NCI-H1436 treated with DMSO at 0.1 percent for 48 hours (cell line): ENCODE measurements at regions not wholly inside any gene's neighbourhood (a gene's known extent, or its start where the extent isn't known, plus 50 kb on each side); places are given as distances from the start of the nearest gene placed in this dataset.

Source experiments
- DNase-seq: peaks from one replicate; lab custom pipeline; 2025; lab: John Stamatoyannopoulos, UW

DNA sequence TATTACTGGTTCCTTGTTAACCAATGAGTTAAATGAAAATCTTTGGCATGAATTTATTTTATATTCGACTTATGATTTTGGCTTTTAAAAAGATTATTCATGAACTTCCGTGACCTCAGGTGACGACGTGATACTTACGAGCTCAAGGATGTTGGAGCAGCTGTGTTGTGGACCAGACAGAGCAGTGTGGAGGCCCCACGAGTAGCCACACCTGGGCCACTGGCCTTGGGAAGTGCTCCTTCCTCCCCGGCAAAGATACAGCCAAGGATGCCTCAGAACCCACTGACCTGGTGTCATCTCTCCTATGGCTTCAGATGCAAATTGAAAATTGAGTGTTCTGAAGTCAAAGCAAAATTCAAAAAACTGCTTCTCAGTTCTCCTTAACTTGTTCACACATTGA, 147.5 kb upstream of the PPP2R2D start:
- DNase-seq: no peak

GRCh38 chr10:131755200-131755599, 145.6 kb upstream of the PPP2R2D start:
- DNase-seq: no peak

GRCh38 chr10:131757285-131758058, 143.3 kb upstream of the PPP2R2D start:
- DNase-seq: no peak

GRCh38 chr10:131758062-131758938, 142.5 kb upstream of the PPP2R2D start:
- no peak for DNase-seq

DNA sequence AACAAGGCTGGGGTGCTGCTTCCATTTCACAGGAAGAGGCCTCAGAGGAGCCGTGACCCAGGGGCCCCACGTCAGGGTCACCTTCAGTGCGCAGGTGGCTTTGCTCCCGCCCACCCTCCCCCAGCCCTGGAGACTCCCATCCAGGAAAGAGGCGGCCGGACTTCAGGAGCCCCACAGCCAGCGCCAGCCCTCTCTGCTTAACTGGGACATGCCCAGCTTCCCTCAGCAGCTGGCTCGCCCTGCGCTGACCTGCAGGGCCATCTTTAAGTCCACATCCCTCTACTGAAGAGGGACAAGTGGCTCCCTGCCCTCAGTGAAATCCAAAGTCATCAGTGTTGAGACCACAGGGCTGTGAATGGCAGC, 141.9 kb upstream of the PPP2R2D start:
- no peak for DNase-seq

DNA sequence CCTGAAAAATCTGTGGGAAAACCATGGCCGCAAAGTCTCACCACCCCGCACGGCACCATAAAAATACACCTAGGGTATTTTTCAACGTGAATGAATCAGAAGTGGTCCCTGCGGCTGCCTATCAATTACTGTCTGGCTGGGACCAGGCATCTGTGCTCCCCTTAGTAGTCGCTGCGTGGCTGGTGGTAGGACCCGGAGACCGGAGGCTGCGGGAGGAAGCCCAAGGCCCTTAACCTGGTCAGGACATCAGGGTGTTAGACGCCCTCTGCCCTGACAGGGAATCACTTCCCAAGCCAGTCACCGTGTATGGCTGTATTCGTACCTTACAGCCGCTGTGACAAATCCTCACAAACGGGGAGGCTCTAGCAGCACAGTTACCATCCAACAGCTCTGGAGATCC, 141.5 kb upstream of the PPP2R2D start:
- DNase-seq: no peak

DNA sequence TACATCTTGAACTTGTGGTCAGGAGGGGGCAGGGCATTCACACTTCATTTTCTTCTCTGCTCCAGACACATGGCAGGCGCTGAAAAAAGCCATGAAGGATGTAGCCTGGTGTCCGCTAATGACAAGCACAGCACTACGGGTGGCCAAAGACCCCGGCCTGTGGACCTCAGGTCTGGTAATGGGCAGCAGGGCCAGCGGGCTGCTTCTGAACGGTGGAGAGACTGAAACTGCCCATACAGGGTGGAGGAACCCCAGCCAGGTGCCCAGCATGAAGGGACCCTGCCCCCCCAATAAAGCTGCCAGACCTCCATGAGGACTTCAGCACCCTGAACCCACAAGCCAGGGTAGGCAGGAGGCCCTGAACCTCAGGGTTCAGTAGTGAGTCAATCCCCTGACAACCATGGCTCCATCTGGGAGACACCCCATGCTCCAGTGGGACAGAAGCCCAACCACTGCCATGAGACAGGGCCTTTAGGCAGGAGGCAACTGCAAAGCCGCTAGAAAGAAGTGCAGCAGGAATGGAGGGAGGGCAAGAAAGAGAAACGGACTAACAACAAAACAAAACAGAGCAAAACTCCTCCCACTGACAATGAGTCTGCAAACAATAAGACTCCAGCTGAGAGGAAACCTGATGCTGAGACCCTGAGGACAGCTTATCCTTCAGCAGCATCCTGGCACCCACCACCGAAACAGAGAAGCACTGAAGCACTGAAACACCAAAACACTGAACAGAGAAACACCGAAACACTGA, 140.2 kb upstream of the PPP2R2D start:
- no peak for DNase-seq

DNA sequence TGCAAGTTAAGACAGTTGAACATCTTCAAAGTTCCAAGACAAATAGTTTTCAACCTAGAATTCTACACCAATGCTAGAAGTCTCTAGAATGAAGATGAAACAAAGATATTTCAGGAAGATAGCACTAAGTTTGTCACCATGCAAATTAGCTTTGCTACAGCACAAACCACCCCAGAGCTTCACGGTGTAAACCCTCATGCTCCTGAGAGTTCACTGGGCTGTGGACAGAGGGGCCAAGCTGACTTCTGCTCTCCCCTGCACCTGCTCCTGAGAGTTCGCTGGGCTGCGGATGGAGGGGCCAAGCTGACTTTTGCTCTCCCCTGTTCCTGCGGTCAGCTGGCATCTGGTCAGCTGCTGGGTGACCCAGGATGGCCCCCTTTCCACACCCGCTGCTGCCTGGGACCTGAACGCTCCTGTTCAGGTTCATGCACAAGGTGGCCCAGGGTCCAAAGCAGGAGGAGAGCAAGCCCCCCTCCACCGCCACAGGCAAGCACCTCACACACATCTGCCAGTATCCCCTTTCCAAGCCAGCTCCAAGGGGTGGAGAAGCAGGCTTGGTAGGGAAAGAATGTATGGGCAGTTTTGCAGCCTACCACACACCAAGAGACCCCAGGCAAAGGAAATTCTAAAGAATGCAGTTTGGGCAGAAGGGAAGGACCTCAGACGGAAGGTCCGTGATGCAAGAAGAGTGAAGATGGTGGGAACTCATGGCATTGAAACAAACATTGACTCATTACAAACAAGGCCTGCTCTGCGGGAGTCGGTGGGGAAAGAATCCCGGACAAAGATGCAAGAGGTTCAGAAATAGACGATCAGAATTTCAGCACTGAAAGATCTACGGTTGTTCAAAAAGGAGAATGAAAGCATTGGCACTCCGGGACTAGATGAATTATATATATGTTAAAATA, 137.8 kb upstream of the PPP2R2D start:
- no peak for DNase-seq

DNA sequence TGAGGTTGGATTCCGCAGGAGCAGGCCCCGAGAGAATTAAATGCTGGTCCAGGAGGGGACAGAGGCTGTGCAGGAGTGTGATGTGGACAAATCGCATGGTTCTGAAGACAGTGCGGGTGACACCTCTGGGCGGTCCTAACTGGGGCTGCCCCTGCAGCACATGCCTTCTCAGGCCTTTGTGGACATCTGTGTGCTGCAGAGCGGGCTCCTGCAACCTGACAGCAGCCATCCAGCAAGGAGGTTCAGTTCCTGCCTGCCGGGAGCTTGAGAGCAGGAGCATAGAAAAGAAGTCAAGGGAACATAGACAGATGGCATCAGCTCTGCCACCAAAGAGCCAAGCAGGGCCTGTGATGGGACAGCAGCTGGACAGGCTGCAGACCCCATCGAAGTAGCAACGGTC, 135.9 kb upstream of the PPP2R2D start:
- no peak for DNase-seq

DNA sequence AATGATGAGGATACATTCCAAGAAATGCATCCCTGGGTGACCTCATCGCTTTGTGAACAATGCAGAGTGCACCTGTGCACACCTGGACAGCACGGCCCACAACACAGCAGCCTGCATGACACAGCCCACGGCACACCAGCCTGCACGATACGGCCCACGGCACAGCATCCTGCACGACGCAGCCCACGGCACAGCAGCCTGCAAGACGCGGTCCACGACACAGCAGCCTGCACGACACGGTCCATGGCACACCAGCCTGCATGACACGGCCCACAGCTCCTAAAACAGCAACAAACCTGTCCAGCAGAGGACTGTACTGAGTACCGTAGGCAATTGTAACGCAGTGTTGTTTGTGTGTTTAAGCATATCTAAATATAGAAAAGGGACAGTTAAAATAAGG, 134.7 kb upstream of the PPP2R2D start:
- no peak for DNase-seq

DNA sequence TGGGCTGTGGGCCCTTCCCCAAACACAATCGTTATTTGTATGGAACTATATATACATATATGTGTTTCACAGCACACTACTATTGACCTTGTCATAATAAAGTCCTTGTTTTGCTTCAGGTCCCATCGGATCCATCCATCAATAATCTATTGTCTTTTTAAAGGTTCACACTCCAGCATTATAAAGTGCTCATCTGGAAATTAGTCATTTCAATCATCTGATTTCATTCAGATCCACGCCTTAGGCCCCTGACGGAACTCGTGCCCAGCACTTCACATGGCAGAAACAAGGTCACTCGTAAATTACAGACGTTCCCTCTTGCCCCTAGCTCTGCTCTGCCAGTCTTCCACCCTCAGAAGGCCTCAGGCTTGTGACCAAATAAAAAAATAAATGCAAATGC, 133.1 kb upstream of the PPP2R2D start:
- no peak for DNase-seq

DNA sequence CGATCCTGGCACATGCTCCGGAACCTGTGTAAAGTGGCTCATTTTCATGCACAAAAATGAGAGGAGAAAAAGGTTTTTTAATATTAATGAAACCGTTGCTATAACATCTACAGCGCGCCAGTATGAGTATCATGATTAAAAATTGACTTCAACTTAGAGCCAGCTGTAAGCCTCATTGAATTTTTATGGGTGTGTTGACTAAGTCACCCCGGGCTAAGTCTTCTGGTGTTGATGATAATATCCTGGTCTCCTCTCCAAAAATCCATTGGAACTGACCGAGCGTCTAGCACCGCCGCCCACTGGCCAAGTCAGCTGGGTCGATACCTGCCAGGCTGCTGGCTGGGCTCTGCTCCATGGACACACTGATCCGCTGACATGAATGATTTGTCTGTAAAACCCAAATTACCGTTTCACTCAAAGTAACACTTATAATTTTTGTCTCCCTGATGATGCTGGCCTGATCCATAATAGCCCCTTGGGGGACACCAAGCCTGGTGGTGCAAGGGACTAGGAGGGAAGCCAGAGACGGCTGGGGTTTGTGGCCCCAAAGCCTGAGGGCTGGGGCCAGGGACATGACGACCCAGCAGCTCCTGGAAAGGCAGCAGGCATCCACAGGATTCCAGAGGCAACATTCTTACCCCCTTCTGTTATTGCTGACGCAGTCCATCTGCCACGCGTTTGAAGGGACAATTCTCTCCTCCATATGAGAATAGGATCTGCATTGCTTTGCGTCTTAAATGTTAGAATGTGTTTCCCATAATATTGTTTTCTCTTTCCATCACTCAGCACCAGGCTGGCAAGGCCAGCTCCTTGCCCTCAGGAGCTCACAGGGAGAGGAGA, 131.0 kb upstream of the PPP2R2D start:
- no peak for DNase-seq

DNA sequence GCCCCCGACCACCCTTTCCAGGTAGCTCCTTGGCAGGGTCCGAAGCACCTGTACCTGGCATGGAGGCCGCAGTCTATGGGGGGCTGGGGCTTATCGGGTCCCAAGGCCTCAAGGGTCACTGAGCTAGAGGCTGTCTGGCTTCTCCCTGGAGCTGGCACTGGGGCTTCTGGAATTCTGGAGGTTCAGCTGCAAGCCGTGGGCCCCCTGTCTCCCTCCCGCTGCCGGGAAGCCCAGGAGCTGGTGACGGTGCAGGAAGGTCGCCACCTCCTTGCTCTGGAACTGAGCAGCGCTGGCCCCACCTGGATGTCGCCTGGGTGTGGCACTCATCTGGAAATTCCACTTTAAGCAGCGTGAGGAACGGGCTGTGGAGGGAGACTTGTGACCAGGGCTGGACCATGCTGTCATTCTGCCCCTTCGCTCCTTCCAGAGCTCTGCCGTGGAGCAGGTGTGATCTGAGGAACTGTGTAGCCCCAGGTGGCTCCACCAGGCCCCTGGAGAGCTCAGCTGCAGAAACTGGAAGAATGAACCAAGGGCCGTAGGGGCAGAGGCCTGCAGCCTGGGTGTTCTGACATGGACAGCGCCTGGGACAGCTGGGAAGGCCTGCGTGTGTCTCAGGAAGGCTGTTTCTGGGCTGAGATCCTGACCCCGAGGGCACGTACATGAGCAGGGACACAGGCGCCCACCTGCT, 129.7 kb upstream of the PPP2R2D start:
- DNase-seq: no peak

DNA sequence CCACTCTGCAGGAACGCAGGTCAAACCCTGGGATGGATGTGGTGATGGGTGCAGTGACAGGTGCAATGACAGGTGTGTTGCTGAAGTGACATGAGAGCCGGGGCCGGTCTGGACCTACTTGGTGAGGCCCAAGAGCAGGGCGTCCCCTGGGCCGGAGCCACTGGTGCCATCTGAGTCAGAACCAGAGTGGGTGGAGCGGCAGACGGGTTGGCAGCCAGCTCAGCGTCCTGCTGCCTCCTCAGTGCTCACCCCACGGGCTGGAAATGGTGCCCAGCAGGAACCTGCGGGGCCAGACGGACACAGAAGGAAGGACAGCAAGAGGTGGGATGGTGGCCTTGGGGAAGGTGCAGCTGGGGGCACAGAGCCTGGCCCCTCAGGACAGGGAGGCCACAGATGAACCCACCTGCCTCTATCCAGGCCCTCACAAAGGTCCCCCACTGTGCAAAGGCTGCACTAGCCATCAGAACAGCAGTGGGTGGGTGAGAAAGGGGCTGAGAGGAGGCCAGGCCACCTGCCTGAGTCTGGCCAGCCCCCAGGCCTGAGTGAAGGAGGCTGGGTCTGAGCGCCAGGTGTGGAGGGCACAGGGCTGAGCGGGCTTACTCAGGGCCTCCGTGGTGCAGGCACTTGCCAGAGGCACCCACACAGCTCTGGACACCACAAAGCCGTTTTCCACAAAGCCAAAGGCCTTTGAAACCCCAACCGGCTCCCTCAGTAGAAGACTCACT, 129.0 kb upstream of the PPP2R2D start:
- no peak for DNase-seq

GRCh38 chr10:131772441-131772840, 128.4 kb upstream of the PPP2R2D start:
- no peak for DNase-seq

DNA sequence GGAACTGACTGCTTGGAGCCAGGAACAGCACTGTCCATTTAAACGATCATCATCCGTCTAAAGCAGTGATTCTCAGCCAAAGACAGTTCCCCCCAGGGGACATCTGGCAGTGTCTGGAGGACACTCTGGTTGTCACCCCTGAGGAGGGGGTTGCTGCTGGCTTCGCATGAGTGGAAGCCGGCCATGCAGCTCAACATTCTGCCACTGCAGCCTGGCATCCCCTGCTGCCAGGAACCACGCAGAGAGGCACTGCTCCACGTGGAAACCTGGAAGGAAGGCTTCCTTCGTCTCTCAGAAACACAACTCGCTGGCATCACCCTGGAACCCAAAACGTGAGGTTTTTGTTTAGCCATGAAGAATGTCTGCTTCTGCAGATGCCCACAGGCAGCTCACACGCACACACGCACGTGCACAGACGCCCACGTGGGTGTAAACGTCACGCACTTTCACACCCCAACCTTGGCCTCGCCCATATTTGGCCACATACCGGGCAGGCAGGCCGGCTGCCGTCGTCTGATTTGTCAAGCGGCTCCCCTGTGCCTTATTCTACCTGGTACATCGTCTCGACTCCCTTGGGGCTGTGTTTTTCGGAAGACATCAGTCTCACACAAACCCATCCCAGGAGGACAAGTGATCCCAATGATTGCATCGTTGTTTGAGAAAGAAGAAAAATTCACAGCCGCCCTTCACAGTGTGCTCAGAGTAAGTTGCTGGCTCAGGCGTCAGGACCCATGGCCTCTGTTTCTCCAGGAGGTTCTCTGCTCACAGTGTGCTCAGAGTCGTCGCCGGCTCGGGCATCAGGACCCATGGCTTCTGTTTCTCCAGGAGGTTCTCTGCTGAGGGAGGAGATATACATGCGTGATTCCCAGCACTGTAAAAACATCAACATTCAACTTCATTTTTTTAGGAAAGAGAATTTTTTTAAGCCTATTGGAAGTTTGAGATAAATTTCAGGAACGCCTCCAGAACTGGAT, 127.2 kb upstream of the PPP2R2D start:
- no peak for DNase-seq

DNA sequence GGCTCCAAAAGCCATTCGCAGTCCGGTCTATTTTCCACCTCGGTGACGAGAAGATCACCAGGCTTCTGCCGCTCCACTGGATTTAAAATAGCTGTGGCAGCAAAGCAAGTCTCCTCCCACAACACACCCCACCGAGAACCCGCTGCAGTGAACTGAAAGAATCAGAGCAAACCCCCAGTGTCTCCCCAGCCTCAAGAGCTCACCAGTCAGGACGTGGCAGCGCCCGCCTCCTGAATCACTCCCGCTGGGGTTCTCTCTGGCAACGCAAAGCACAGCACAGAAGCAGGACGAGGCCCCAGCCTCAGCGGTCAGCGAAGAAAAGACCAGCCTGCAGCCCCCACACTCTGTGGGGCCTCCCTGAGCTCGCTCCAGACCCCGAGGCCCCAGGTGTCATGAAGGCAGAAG, 126.1 kb upstream of the PPP2R2D start:
- DNase-seq: no peak

DNA sequence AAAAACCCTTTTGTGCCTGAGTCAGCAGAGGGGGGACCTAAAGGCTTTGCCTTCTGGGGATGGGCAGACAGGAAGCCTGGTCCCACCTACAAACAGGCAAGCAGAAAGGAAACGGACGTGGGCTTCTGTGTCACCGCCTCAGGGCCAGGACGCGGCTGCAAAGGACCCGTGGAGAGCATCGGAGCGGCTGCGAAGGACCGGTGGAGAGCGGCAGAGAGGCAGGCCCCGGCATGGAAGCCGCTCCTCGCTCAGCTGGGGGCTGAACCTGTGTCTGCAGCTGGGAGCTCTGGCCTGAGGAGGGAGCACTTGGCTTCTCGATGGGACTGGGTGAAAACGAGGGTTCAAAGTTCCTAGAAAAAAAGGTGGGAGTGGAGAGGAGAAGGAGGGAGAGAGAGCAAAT, 125.4 kb upstream of the PPP2R2D start:
- no peak for DNase-seq
